ENCODE measurements at regions not wholly inside any gene's neighbourhood (a gene's known extent, or its start where the extent isn't known, plus 50 kb on each side); places are given as distances from the start of the nearest gene placed in this dataset.

GRCh38 chr2:121103960-121104359 is 181.0 kb downstream of the TFCP2L1 start:
- Mint-ChIP-seq H3K27me3 (ENCODE audit: low read depth) (no peaks in the 10 kb centered on the region), H3K4me3 (no peak overlapping the region), H3K36me3 (ENCODE audit: low read depth) (no peaks in the 10 kb centered on the region), H3K9me3 (ENCODE audit: insufficient read depth) (no peaks in the 10 kb centered on the region), H3K4me1 (ENCODE audit: low read depth) (no peaks in the 10 kb centered on the region), H3K27ac (no peak overlapping the region)
- CTCF ChIA-PET: interaction anchor here (1.5 kb wide), 1 partner anchor 9 kb away, joined by 4 read pairs; no protein-coding TSS in a partner anchor
- POLR2A ChIA-PET: no interaction called here
- DNase-seq (no peak), ATAC-seq (no peak)

DNA sequence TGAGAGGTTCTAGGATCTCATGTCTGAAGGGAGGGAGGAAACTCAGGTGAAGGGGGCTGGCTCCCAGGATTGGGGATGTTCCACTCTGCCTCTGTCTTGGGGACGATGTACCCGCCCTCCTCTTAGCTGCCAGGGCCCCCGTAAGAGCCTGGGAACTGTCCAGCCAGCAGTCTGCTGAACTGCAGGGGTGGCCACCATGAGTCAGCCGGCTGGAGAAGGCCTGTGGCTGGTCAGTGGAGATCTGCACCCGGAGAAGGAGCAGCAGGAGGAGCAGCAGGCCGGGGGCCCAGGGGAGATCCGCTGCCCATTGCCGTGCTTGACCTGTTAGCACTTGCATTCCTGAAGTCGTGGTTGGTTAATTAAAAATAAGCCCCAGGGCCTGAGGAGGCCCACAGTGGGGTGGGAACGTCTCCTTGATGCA is 180.3 kb downstream of the TFCP2L1 start:
- DNase-seq (no peak), ATAC-seq (no peak)
- Mint-ChIP-seq H3K4me3 (no peak overlapping the region), H3K36me3 (ENCODE audit: low read depth) (no peaks in the 10 kb centered on the region), H3K9me3 (ENCODE audit: insufficient read depth) (no peaks in the 10 kb centered on the region), H3K27ac (no peak overlapping the region), H3K27me3 (ENCODE audit: low read depth) (no peaks in the 10 kb centered on the region), H3K4me1 (ENCODE audit: low read depth) (no peaks in the 10 kb centered on the region)
- CTCF ChIA-PET: interaction anchor here (1.5 kb wide), 1 partner anchor 9 kb away, joined by 4 read pairs; no protein-coding TSS in a partner anchor
- POLR2A ChIA-PET: no interaction called here

GRCh38 chr2:121110924-121111323 is 174.1 kb downstream of the TFCP2L1 start:
- ChIA-PET CTCF (no interaction called here), POLR2A (no interaction called here)
- H3K36me3 Mint-ChIP-seq (ENCODE audit: low read depth): no peaks in the 10 kb centered on the region
- no peak overlapping the region for H3K27ac Mint-ChIP-seq
- no peaks in the 10 kb centered on the region for H3K4me1 Mint-ChIP-seq (ENCODE audit: low read depth)
- no peaks in the 10 kb centered on the region for H3K27me3 Mint-ChIP-seq (ENCODE audit: low read depth)
- no peaks in the 10 kb centered on the region for H3K9me3 Mint-ChIP-seq (ENCODE audit: insufficient read depth)
- DNase-seq (no peak), ATAC-seq (no peak)
- no peak overlapping the region for H3K4me3 Mint-ChIP-seq

GRCh38 chr2:121118951-121119350 is 166.1 kb downstream of the TFCP2L1 start:
- Mint-ChIP-seq H3K36me3 (ENCODE audit: low read depth) (no peaks in the 10 kb centered on the region), H3K4me1 (ENCODE audit: low read depth) (no peaks in the 10 kb centered on the region), H3K27ac (no peak overlapping the region), H3K27me3 (ENCODE audit: low read depth) (peaks cover 3% of the 10 kb centered on the region), H3K9me3 (ENCODE audit: insufficient read depth) (no peaks in the 10 kb centered on the region), H3K4me3 (no peak overlapping the region)
- POLR2A ChIA-PET: no interaction called here
- no peak for ATAC-seq
- CTCF ChIA-PET: interaction anchor here (1.3 kb wide), 1 partner anchor 10 kb away, joined by 3 read pairs; no protein-coding TSS in a partner anchor
- DNase-seq: no peak

GRCh38 chr2:121120411-121120810 is 164.6 kb downstream of the TFCP2L1 start:
- Mint-ChIP-seq H3K27ac (no peak overlapping the region), H3K36me3 (ENCODE audit: low read depth) (no peaks in the 10 kb centered on the region), H3K4me3 (no peak overlapping the region), H3K9me3 (ENCODE audit: insufficient read depth) (no peaks in the 10 kb centered on the region), H3K4me1 (ENCODE audit: low read depth) (no peaks in the 10 kb centered on the region), H3K27me3 (ENCODE audit: low read depth) (peaks cover 3% of the 10 kb centered on the region)
- ATAC-seq: no peak
- POLR2A ChIA-PET: no interaction called here
- CTCF ChIA-PET: no interaction called here
- no peak for DNase-seq

DNA sequence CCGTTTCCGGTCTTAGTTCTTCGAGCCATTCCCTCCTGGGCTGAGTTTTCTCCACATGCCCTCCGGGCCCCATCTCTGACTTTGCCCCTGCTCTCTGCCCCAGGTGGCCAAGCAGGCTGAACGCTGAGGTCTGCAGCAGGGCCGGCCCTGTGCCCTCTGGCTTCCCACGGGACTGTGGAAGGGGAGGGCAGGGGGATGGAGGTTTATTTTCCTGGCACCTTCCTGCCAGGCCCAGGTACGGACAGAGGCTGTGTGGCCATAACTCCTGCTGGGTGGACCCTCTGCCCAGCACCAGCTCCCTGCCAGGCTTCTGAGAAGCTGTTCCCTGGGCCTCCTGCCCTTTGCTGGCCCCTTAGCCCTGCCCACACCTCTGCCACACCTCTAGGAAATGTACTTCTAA is 164.0 kb downstream of the TFCP2L1 start:
- ChIA-PET CTCF (no interaction called here), POLR2A (no interaction called here)
- H3K27ac Mint-ChIP-seq: no peak overlapping the region
- ATAC-seq (no peak), DNase-seq (no peak)
- no peaks in the 10 kb centered on the region for H3K9me3 Mint-ChIP-seq (ENCODE audit: insufficient read depth)
- no peaks in the 10 kb centered on the region for H3K4me1 Mint-ChIP-seq (ENCODE audit: low read depth)
- H3K4me3 Mint-ChIP-seq: no peak overlapping the region
- H3K36me3 Mint-ChIP-seq (ENCODE audit: low read depth): no peaks in the 10 kb centered on the region
- peaks cover 3% of the 10 kb centered on the region for H3K27me3 Mint-ChIP-seq (ENCODE audit: low read depth)

DNA sequence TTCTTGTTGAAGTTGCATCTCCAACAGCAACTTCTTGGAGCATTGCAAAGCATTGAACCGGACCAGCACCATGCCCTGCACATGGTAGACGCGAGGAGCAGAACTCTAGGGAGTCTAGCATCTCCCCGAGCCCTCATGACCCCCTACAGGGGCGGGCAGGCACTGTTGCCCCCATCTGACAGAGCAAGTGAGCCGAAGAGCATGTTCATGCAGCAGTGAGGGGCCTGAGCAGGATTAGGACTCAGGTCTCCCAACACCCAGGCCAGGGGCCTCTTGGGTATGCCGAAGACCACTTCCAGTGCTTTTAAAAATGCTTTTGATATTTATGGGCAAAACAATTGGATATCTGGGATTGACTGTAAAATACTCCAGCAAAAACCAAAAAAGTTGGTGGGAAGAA is 163.3 kb downstream of the TFCP2L1 start:
- no peak overlapping the region for H3K27ac Mint-ChIP-seq
- H3K36me3 Mint-ChIP-seq (ENCODE audit: low read depth): no peaks in the 10 kb centered on the region
- peaks cover 3% of the 10 kb centered on the region for H3K27me3 Mint-ChIP-seq (ENCODE audit: low read depth)
- ChIA-PET POLR2A (no interaction called here), CTCF (no interaction called here)
- ATAC-seq (no peak), DNase-seq (no peak)
- no peaks in the 10 kb centered on the region for H3K4me1 Mint-ChIP-seq (ENCODE audit: low read depth)
- no peak overlapping the region for H3K4me3 Mint-ChIP-seq
- no peaks in the 10 kb centered on the region for H3K9me3 Mint-ChIP-seq (ENCODE audit: insufficient read depth)

GRCh38 chr2:121123268-121123667 is 161.7 kb downstream of the TFCP2L1 start:
- Mint-ChIP-seq H3K36me3 (ENCODE audit: low read depth) (no peaks in the 10 kb centered on the region), H3K4me1 (ENCODE audit: low read depth) (no peaks in the 10 kb centered on the region), H3K9me3 (ENCODE audit: insufficient read depth) (no peaks in the 10 kb centered on the region), H3K27ac (no peak overlapping the region), H3K4me3 (no peak overlapping the region), H3K27me3 (ENCODE audit: low read depth) (peaks cover 3% of the 10 kb centered on the region)
- ChIA-PET CTCF (no interaction called here), POLR2A (no interaction called here)
- no peak for ATAC-seq
- no peak for DNase-seq

DNA sequence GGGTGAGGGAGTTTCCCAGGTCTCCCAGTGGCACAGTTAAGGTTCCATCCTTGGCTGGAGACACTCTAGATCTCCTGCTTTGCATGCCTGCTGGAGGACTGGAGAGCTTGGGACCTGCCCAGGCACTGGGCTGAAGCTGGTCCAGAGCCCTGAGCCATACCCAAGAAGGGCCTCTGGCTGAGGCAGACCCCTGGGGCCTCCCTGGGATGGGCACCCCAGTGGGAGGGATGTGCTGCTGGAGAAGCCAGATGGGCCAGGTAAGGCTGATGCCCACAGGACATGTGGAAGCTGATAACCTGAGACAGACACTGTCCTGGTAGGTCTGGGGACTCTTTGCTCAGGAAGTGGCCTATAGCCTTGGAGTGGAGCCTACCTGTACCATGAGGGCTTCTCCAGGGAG is 160.7 kb downstream of the TFCP2L1 start:
- H3K9me3 Mint-ChIP-seq (ENCODE audit: insufficient read depth): no peaks in the 10 kb centered on the region
- no peak for ATAC-seq
- no peaks in the 10 kb centered on the region for H3K36me3 Mint-ChIP-seq (ENCODE audit: low read depth)
- H3K27ac Mint-ChIP-seq: no peak overlapping the region
- ChIA-PET CTCF (no interaction called here), POLR2A (no interaction called here)
- peaks cover 3% of the 10 kb centered on the region for H3K27me3 Mint-ChIP-seq (ENCODE audit: low read depth)
- no peaks in the 10 kb centered on the region for H3K4me1 Mint-ChIP-seq (ENCODE audit: low read depth)
- H3K4me3 Mint-ChIP-seq: no peak overlapping the region
- DNase-seq: no peak

GRCh38 chr2:121125350-121125749 is 159.7 kb downstream of the TFCP2L1 start:
- H3K4me1 Mint-ChIP-seq (ENCODE audit: low read depth): no peaks in the 10 kb centered on the region
- no peaks in the 10 kb centered on the region for H3K36me3 Mint-ChIP-seq (ENCODE audit: low read depth)
- peaks cover 3% of the 10 kb centered on the region for H3K27me3 Mint-ChIP-seq (ENCODE audit: low read depth)
- ATAC-seq (no peak), DNase-seq (no peak)
- no peak overlapping the region for H3K4me3 Mint-ChIP-seq
- POLR2A ChIA-PET: no interaction called here
- H3K9me3 Mint-ChIP-seq (ENCODE audit: insufficient read depth): no peaks in the 10 kb centered on the region
- CTCF ChIA-PET: no interaction called here
- H3K27ac Mint-ChIP-seq: no peak overlapping the region

- no peaks in the 10 kb centered on the region for H3K4me1 Mint-ChIP-seq (ENCODE audit: low read depth)
- no peaks in the 10 kb centered on the region for H3K27me3 Mint-ChIP-seq (ENCODE audit: low read depth)
- H3K36me3 Mint-ChIP-seq (ENCODE audit: low read depth): no peaks in the 10 kb centered on the region
- no peak for ATAC-seq
- H3K4me3 Mint-ChIP-seq: no peak overlapping the region
- ChIA-PET CTCF (interaction anchor here (0.6 to 3.3 kb wide), 8 partner anchors 10 to 227 kb away, joined by 3 to 28 read pairs (median 3); no protein-coding TSS in a partner anchor), POLR2A (no interaction called here)
- peak; percentile 40 for DNase-seq
- H3K27ac Mint-ChIP-seq: no peak overlapping the region
- H3K9me3 Mint-ChIP-seq (ENCODE audit: insufficient read depth): no peaks in the 10 kb centered on the region
These were observed 156.0 kb downstream of the TFCP2L1 start for GRCh38 chr2:121128741-121129659.

DNA sequence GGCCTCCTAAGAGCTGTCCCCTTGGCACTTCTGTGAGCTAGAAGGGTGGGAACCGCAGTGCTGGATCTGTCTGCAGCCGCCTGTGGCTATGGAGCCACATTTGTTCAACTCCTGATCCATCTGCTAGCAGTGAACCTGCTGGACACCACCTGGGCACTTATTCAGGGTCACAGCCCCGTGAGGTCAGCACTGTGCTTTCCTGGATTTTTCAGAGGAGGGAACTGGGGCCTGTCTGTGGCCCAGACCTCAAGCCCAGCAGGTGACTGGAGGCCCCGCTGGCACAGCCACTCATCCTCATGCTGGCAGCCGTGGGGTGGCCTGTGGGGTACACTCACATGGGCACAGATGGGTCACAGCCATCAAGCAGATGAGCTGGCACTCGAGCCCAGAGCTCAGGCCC is 155.3 kb downstream of the TFCP2L1 start:
- H3K9me3 Mint-ChIP-seq (ENCODE audit: insufficient read depth): no peaks in the 10 kb centered on the region
- no peak overlapping the region for H3K4me3 Mint-ChIP-seq
- no peaks in the 10 kb centered on the region for H3K36me3 Mint-ChIP-seq (ENCODE audit: low read depth)
- ChIA-PET CTCF (interaction anchor here (3.3 kb wide), 1 partner anchor 226 kb away, joined by 28 read pairs; no protein-coding TSS in a partner anchor), POLR2A (no interaction called here)
- no peaks in the 10 kb centered on the region for H3K4me1 Mint-ChIP-seq (ENCODE audit: low read depth)
- no peak for DNase-seq
- no peak for ATAC-seq
- H3K27ac Mint-ChIP-seq: no peak overlapping the region
- H3K27me3 Mint-ChIP-seq (ENCODE audit: low read depth): no peaks in the 10 kb centered on the region
